Kidney capillary endothelial cell (primary cell): ENCODE measurements at regions not wholly inside any gene's neighbourhood (a gene's known extent, or its start where the extent isn't known, plus 50 kb on each side); places are given as distances from the start of the nearest gene placed in this dataset.
A peak's percentile ranks its signal among the peaks of the same experiment; 100 is the strongest.
"Not testable (repeated sequence)": the region's sequence is repeated elsewhere in the genome, so short reads cannot be mapped to it uniquely, and the experiment has no call there.

ENCODE experiments used
- DNase-seq: peaks from one replicate; pipeline ENCODE4 v3.0.0-alpha.2; 2018; ENCODE audit warnings: low spot score

GRCh38 chr10:62589689-62590088 is 214.8 kb upstream of the ADO start:
- no peak for DNase-seq

- DNase-seq = no peak
These were observed 214.2 kb upstream of the ADO start for GRCh38 chr10:62590306-62590705.

DNA sequence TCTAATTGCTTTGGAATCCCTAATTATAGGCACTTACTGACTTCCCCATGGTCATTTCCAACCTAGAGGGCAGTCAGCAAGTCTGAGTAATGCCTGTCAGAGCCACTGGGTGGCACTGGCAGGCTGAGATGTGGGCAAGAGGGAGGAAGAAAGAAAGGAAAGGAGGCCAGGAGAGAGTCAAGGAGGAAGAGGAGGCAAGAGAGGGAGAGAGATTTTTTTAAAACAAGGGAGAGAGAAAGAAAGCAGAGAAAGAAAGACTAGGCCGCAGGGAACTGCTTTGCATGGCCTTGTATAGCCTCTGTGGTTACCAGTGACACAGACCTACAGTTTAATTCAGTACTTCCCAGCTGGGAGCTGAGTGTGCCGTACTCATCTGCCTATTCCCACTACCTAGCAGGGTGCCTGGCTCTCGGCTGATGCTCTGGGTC is 210.4 kb upstream of the ADO start:
- no peak for DNase-seq

DNA sequence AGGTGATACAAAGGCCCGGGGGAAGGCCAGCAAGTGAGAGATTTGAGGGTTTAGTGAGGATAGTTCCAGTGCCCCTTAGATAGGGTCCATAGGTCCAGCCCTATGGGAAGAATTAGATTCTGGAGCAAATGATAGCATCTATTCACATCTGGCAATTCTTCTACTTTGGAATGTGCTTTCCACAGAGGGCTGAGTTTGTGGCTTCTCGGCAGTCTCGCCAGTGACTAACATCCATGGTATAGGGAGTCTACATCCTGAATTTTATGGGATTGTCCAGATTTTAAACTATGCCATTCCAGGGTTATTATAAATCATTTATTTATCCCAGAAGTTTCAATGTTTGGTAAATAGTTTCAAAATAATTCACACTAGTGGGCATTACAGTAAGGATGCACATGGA is 207.3 kb upstream of the ADO start:
- DNase-seq = no peak

GRCh38 chr10:62599161-62599560 is 205.4 kb upstream of the ADO start:
- DNase-seq = no peak

DNA sequence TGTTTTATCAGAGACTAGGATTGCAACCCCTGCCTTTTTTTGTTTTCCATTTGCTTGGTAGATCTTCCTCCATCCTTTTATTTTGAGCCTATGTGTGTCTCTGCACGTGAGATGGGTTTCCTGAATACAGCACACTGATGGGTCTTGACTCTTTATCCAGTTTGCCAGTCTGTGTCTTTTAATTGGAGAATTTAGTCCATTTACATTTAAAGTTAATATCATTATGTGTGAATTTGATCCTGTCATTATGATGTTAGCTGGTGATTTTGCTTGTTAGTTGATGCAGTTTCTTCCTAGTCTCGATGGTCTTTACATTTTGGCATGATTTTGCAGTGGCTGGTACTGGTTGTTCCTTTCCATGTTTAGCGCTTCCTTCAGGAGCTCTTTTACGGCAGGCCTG is 198.0 kb upstream of the ADO start:
- DNase-seq = not testable (repeated sequence)

DNA sequence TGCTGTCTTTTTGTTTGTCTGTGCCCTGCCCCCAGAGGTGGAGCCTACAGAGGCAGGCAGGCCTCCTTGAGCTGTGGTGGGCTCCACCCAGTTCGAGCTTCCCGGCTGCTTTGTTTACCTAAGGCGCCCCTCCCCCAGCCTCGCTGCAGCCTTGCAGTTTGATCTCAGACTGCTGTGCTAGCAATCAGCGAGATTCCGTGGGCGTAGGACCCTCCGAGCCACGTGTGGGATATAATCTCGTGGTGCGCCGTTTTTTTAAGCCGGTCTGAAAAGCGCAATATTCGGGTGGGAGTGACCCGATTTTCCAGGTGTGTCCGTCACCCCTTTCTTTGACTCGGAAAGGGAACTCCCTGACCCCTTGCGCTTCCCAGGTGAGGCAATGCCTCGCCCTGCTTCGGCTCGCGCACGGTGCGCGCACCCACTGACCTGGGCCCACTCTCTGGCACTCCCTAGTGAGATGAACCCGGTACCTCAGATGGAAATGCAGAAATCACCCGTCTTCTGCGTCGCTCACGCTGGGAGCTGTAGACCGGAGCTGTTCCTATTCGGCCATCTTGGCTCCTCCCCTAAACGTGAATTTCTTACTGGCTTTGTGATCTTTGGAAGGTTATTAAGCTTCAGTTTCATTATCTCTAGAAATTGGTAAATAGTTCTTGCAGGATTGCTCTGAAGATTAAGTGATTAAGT is 196.2 kb upstream of the ADO start:
- DNase-seq = not testable (repeated sequence)

- no peak for DNase-seq
These were observed 193.8 kb upstream of the ADO start for GRCh38 chr10:62610649-62611229.

GRCh38 chr10:62613424-62613823 is 191.1 kb upstream of the ADO start:
- no peak for DNase-seq

- DNase-seq = no peak
These were observed 190.7 kb upstream of the ADO start for GRCh38 chr10:62613859-62614258.

DNA sequence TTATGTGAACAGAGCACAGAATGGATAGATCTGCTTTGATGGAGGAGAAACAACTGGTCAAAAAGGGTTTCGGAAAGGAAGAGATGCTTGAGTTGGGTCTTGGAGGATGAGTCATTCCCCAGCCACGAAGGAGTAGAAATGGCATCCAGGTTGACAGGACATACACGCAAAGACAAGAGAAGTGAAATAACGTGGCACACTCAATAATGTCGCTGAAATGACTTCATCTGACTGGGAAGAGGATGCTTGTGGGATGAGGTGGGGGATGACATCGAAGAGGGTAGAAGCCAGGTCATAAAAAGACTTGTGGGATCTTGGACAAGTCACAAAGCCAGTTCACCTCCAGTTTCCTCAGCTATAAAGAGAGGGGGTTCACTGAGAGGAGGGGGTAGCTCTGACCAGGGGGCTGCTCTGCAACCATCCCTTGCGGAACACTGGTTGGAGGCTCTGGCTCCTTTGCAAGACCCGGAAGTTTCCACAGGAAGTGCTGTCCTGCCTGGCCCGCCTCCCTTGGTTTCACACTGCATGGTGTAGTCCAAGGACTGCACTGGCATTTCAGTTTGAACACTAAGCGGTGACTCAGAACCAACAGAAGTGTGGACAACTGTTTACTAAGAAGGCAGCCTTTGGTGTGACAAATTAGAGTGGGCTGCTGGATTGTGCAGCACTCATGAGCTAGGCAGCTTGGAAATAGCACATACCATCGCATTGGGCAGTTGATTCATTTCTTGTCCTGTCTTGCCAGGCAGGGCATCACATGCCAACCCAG is 189.9 kb upstream of the ADO start:
- peak; percentile 64 for DNase-seq

GRCh38 chr10:62616885-62617590 is 187.5 kb upstream of the ADO start:
- DNase-seq = no peak

- DNase-seq = no peak
These were observed 186.9 kb upstream of the ADO start for GRCh38 chr10:62617652-62618051.

GRCh38 chr10:62618054-62618453 is 186.5 kb upstream of the ADO start:
- no peak for DNase-seq

DNA sequence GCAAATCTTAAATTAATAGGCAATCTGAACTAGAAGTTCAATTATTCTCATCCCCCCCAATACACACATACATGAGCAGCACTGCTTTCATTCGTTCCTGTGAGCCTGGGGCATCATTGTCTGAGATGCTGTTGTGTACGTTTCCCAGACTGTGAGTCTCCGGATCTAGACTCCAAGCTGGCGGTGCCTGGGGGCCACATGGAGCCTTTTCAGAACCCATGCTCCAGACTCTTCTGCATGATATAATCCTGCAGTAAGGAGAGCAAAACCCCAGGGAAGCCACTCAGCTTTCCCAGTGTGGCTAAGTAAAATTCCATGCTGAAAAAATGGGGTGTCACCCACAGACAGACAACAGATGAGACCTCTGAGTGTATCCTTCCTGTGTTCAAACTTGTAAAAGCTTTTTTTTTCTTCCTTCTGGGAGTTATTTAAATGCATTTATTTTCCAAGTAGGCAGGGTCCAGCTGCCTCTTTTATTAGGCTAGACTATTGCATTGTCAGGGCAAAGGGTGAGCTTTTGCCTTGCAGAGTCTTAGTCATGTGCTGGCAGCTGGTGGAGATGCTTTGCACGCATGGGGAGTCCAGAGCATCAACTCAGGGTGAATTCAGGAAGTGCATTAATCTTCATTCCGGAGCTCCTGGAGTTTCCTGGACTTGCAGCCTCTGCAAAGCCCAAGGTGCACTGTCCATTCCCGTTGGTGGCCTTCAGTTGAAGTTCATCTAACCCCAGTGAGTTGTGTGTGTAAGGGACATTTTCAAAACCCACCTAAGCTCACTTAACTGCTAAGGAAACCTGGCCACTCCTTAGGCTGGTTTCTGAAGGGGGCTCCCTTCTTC is 185.7 kb upstream of the ADO start:
- DNase-seq = peak; percentile 57

DNA sequence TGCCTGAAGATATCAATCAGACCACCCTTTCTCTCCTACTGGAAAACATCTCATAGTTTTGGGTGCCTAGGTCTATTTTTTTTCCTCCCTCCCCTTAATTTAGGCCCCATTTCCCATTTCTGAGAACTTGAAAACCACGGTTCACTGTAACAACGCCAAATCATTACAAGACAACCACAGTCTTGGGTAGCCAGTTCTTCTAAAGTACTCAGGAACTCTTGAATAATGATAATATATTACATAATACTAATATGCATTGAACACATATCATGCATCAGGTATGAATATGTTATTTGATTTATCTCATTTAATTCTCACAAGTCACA is 185.1 kb upstream of the ADO start:
- no peak for DNase-seq

GRCh38 chr10:62620491-62620890 is 184.0 kb upstream of the ADO start:
- DNase-seq = no peak

GRCh38 chr10:62623223-62623622 is 181.3 kb upstream of the ADO start:
- no peak for DNase-seq

DNA sequence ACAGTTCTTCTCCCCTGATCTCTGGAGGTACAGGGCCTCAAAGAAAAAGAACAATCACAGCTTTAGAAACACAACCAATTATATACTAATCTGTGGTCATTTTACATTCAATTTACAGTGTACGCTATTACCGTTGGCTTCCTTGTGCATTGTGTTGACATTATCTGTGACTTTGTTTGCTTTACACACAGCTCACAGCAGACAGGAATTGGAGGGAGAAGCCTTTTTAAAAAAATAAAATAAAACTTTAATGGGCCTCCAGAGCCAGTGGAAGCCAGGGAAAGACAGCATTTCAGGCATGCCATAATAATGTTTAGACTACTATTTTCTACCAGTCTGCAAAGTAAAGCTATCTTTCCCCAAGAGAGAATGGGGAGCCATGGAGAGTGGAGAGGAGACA is 179.0 kb upstream of the ADO start:
- DNase-seq = no peak

- DNase-seq = no peak
These were observed 178.4 kb upstream of the ADO start for GRCh38 chr10:62626079-62626478.

GRCh38 chr10:62626817-62627216 is 177.7 kb upstream of the ADO start:
- no peak for DNase-seq

- DNase-seq = no peak
These were observed 176.5 kb upstream of the ADO start for GRCh38 chr10:62627983-62628382.
